SH-SY5Y (cell line): ENCODE measurements at regions not wholly inside any gene's neighbourhood (a gene's known extent, or its start where the extent isn't known, plus 50 kb on each side); places are given as distances from the start of the nearest gene placed in this dataset.

Experiments used
- GATA2 ChIP-seq: IDR thresholded peaks from 2 replicates; pipeline ENCODE4 v1.6.1; 2011; ENCODE audit warnings: mild to moderate bottlenecking, low read depth, low read length
- GATA3 ChIP-seq: IDR thresholded peaks from 2 replicates; pipeline ENCODE4 v1.6.1; 2011; ENCODE audit warnings: low read depth, mild to moderate bottlenecking, low read length, moderate library complexity

DNA sequence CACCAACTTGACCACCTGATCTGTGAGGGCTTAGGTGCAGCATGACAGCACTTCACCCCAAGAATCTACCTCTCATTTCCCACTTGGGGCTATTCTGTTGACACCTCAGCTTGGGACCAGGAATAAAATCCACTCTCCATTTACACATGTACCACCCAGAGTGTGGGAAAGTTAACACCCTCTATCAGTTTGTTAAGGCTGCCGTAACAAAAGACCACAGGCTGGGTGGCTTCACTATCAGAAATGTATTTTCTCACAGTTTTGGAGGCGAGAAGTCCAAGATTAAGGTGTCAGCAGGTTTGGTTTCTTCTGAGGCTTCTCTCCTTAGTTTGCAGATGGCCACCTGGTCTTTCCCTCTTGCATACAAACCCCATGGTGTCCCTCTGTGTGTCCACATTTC, 277.7 kb upstream of the ERBB4 start:
- TF ChIP-seq GATA3 (no peak), GATA2 (no peak)
